ENCODE measurements at regions not wholly inside any gene's neighbourhood (a gene's known extent, or its start where the extent isn't known, plus 50 kb on each side); places are given as distances from the start of the nearest gene placed in this dataset.

GRCh38 chr5:135234242-135234641 lies 164.8 kb downstream of the MACROH2A1 start:
- DNase-seq, result no peak

- DNase-seq, result no peak
Observed at GRCh38 chr5:135233477-135233876, 165.6 kb downstream of the MACROH2A1 start.

- DNase-seq, result no peak
Observed at GRCh38 chr5:135232958-135233357, 166.1 kb downstream of the MACROH2A1 start.

DNA sequence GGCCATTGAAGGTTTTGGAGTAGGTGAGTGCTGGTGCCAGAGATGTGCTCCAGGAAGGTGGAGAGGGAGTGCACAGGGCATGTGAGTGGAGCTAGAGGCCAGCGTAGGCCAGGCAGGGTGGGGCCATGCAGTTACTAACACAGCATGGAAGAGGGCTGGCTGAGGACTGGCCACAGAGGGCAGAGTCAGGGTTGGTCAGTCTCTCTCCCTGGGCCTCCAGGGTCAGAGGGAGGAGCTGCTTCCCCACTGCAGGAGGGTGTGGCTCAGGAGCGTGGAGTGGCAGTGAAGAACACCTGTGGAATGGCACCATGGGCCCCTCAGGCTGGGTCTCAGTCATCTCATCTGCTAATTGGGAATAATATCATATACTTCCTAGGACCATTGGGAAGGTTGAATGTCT lies 167.7 kb downstream of the MACROH2A1 start:
- no peak for DNase-seq

DNA sequence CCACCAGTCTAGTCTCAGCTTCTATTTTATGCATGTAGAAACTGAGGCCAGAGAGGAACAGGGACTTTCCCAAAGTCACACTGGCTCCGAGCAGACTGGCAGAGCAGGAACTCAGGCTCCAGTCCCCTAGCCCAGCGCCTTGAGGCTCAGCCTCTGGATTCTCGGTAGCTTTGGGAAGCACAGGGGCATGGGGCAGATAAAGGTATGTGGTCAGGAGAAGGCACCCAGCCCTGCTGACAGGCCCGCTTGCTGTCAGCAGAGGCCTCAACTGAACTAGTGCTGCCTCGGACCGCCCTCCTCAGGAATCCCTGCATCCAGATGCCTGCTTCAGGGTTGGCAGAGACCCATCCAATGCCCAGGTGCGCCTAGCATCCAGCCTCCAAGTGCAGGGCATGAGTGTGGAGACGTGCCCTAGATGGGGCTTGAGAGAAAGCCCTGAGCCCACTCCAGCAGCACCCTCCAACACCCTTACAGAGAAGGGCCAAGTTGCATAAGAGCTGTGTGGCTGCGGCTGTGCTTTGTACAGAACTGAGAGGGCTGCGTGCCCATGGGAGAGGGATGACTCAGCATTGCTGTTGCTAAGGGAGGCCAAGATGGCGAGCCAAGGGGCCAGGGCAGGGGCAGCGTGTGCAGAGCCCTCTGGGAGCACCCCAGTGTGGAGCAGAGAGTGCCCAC lies 168.6 kb downstream of the MACROH2A1 start:
- no peak for DNase-seq

DNA sequence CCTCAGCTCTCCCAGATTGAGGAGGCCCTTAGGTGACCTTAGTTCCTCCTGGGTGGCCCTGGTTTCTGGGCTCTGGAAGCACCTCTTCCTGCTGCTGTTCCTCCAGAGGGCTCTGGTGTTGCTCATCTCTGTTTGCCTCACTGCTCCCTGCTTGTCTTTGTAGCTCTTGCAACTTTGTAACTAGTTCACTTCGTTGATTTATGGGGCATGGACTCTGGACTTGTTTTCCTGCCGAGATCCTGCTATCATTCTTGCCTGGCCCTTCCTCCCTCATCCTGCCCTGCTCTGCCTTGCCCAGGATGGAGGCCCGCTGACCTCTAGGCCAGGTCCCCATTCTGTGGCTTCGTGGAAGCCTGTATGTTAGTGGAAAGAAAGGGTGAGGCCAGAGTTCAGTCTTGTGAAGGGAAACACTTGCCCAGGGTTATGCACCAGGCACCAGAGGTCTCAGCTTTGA lies 169.3 kb downstream of the MACROH2A1 start:
- DNase-seq, result no peak

GRCh38 chr5:135229122-135229521 lies 169.9 kb downstream of the MACROH2A1 start:
- no peak for DNase-seq

DNA sequence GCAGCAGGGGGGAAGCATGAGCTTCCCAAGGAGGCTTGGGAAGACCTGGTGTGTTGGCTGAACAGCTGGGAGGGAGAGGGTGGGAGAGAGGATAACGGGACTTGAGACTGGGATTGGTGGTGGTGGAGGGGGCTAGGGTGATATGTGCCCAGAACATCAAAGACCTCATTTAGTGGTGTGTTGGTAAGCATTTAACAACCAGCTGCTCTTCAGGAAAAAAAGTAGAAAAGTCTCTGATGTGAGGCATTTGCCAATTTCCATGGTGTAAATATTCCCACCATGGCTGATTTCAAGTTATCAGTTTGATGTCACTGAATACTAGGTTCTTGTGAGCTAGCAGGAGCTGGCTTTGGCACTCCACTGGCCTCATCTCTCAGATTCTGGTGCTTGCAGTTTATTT lies 170.8 kb downstream of the MACROH2A1 start:
- no peak for DNase-seq

DNA sequence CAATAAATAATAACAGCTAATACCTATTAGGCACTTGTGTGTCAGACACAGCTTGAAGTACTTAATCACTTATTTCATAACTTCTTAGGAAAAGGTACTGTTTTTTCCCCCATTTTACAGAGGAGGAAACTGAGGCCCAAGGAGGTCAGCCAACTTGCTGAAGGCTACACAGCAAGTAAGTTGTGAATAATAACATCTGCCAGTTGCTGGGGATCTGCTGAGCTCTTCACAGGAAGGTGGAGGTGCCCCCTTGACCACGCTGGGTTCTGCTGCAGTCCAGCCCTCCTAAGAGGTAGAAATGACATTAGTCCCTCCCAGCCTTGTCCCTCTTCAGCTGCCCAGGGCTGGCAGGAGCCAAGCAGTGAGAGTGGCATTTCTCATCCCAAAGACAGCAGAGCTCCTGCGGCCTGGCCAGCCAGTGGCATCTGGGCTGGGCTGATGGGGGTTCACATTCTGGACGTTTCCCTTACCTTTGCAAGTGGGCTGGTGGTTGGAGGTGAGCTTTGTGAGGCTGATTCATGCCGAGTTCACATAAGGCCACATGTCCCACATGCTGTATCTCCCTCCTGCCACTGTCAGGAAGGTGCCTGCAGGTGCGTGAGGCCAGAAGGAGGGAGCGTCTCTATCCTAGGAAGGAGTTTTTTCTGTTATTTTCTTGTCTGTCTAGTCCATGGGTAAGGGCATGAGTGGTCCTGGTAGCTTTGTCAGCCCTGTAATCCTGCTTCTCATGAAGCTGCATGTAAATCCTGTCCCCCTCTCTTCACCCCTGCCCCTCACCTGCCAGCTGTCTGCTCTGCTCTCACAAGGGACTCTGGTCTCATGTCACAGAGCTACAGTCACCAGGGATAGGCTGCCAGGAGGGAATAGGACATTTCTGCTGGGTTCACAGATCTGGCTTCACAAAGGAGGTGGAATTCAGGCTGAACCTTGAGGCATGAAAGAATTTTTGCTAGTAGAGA lies 171.7 kb downstream of the MACROH2A1 start:
- DNase-seq, result no peak

DNA sequence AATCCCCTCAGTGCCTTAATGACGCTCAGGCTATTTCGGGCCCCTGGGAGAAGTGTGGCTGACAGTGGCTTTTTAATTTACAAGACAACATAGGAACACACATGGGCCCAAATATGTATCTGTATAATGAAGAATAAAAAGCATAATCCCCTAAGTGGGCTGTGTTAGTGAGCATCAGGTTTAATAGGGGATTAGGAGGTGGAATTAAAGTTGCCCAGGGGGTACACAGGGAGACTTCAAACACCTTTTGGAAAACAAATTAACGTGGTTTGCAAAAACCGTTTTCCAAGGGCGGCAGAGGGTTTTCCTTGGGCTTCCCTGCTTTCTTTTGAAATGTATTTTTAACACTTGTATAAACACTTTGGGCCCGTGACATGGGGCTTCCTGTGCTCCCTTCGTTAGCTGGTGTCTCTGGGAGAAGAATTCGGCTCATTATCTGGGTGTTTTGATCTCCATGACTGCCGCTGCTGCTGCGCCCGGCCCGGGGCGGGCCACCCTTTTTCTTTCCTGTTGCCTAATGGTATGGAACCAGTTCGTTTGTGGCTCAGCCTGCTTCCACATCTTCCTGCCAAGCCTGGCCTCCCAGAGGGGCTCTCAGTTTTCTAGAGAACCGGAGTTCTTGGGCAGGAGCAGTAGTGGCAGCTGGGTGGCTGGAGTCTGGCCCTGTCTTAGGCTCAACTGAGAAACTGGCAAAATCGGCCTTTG lies 173.0 kb downstream of the MACROH2A1 start:
- DNase-seq, result no peak

GRCh38 chr5:135223891-135224625 lies 175.0 kb downstream of the MACROH2A1 start:
- no peak for DNase-seq

DNA sequence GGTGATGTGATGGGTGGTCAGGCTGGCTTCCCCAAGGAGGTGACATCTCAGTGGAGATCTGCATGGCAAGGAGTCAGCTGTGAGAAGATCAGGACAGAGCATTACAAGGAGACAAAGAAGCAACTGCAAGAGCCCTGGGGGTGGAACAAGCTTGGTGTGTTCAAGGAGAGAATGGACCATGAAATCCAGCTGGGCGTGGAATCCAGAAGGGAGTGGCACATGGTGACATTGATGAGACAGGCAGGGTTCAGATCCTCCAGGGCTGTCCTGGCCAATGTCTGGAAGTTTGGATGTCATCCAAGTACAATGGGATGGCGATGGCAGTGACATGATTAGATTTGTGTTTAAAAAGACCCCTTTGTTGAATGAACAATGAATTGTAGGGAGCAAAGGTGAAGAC lies 175.6 kb downstream of the MACROH2A1 start:
- DNase-seq, result no peak

DNA sequence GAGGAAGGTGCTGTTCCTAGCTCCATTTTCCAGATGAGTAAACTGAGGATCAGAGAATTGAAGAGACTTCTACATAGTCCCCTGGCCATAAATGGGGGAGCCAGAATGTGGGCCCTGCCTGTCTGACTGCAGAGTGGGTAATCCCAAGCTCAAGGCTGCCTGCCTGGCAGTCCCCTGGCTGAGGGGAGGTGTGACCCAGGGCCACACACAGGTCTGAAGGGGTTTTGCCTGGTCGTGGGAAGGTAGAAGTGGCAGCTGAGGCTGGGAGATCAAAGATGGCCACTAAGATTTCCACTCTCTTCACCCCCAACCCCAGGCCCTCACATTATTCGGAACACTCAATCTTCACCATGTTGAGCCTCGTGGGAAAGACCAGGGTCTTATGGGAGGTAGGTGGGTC lies 176.3 kb downstream of the MACROH2A1 start:
- DNase-seq, result no peak

GRCh38 chr5:135222171-135222681 lies 176.8 kb downstream of the MACROH2A1 start:
- no peak for DNase-seq

DNA sequence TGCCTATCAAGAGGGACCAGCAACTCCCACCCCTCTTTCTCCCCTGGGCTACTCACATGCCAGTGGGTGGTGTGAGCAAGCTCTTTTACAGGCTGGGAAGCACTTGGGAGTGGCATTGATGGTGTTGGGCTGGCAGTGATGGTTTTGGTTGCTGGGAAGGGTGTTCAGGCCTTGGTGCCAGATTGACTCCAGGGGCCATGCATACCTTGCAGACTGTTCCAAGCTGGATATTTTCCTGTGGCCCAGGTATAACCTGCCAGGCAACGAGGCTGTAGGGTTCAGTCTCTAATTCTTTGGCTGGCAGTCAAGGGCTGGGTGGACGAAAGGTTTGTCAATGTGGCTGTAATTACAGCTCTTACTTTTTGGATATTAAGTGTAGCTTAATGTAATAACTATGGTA lies 177.3 kb downstream of the MACROH2A1 start:
- DNase-seq, result no peak

DNA sequence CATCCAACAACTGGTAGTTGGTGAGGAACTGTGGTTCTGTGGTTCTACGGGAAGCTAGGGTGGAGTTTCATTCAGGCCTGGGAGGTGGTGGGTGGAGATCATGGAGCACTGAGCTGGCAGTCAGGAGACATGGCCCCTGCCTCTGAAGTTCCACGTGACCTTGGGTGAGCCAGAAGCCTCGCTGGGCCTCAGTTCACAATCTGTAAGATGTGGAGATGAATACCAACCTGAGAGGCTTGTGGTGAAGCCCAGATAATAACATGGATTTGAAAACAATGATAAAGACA lies 177.9 kb downstream of the MACROH2A1 start:
- no peak for DNase-seq

- no peak for DNase-seq
Observed at GRCh38 chr5:135220394-135221186, 178.4 kb downstream of the MACROH2A1 start.

- DNase-seq, result no peak
Observed at GRCh38 chr5:135219868-135220267, 179.2 kb downstream of the MACROH2A1 start.

DNA sequence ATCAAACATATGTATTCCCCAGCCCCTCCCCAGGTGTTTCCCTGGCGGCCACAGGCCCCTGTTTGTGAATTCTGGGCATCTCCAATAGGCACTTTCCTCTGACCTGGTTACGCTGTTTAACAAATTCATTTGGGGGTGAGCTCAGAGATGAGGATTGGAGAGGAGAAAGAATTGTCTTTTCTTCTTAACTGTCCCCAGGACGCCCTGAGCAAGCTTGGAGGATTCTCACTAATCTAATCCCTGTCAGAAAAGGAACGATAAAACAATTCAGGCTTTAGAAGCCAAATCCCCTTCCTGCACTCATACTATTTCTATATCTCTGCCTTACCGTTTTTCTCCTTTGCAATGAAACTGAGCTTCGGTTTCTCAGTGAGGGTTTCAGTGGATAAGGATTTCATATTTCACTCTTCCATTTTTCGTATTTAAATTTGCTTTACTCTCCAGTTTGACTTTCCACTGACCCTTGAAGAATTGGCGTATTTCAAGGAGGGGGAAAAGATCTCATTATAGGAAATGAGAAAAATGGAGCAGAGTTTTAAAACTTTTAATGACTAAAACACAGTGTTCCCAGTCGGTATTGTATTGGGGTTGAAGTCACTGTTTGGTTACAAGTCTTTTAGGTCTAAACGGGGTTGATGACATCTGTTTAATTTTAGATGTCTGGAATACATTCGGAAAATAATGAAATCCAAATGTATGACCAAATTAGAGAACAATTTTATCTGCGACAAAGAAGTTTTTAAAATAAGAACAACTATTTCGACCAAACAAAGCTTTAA lies 180.1 kb downstream of the MACROH2A1 start:
- DNase-seq, result no peak

- no peak for DNase-seq
Observed at GRCh38 chr5:135218486-135218755, 180.6 kb downstream of the MACROH2A1 start.

All from effector CD8-positive, alpha-beta T cell (primary cell).